ENCODE measurements at regions not wholly inside any gene's neighbourhood (a gene's known extent, or its start where the extent isn't known, plus 50 kb on each side); places are given as distances from the start of the nearest gene placed in this dataset.

DNA sequence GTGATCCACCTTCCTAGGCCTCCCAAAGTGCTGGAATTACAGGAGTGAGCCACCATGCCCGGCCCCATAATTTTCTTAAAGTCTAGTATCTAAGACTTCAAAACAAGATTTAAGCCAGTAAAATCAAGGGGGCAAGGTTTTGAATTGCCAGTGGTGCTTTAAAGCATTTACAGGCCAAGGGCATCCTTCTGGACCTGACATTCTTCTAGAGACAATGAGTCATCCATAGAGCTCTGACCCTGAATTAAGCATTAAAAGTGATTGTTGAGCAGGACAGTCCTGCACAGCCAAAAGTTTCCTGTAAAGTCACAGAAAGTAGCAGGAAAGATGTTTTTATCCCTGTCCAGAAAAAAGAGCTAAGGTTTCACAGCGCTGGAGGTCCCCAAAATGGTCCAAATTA lies 50.9 kb upstream of the ATP12A start:
- H3F3A ChIP-seq (ENCODE audit: insufficient read depth, low read length, poor library complexity, severe bottlenecking): no peaks in the 10 kb centered on the region
- no peak overlapping the region for H3K4me3 ChIP-seq (ENCODE audit: low read length)
- H3K36me3 ChIP-seq (ENCODE audit: insufficient read depth, low read length): no peaks in the 10 kb centered on the region
- no peak overlapping the region for H3K4me2 ChIP-seq (ENCODE audit: low read length)
- no peaks in the 10 kb centered on the region for H3K9me3 ChIP-seq (ENCODE audit: low read length)
- H2AFZ ChIP-seq (ENCODE audit: low read depth, low read length): no peak overlapping the region
- no peaks in the 10 kb centered on the region for H3K79me2 ChIP-seq (replicated peaks; ENCODE audit: insufficient read depth, low read length)
- no peak overlapping the region for H3K9ac ChIP-seq (ENCODE audit: low read length)
- H3K27ac ChIP-seq (ENCODE audit: low read length): no peak overlapping the region
- no peaks in the 10 kb centered on the region for H3K9me2 ChIP-seq (ENCODE audit: insufficient read depth, low read length)
- H4K20me1 ChIP-seq (ENCODE audit: insufficient read depth): no peaks in the 10 kb centered on the region
- no peaks in the 10 kb centered on the region for H3K27me3 ChIP-seq (ENCODE audit: insufficient read depth, low read depth, low read length)
- TF ChIP-seq TAF1 (IDR thresholded peaks at IDR 0.05; ENCODE audit: low read depth) (no peak), EZH2 (IDR thresholded peaks at IDR 0.05; ENCODE audit: borderline replicate concordance, insufficient read depth, low read length, poor library complexity, severe bottlenecking) (no peak), EP300 (conservative IDR thresholded peaks at IDR 0.05; ENCODE audit: poor library complexity, severe bottlenecking) (no peak), RAD21 (conservative IDR thresholded peaks at IDR 0.05) (no peak), SMC3 (conservative IDR thresholded peaks at IDR 0.05; ENCODE audit: poor library complexity) (no peak), MXI1 (conservative IDR thresholded peaks at IDR 0.05; ENCODE audit: poor library complexity, severe bottlenecking) (no peak)
- TF ChIP-seq, protein P1, sequence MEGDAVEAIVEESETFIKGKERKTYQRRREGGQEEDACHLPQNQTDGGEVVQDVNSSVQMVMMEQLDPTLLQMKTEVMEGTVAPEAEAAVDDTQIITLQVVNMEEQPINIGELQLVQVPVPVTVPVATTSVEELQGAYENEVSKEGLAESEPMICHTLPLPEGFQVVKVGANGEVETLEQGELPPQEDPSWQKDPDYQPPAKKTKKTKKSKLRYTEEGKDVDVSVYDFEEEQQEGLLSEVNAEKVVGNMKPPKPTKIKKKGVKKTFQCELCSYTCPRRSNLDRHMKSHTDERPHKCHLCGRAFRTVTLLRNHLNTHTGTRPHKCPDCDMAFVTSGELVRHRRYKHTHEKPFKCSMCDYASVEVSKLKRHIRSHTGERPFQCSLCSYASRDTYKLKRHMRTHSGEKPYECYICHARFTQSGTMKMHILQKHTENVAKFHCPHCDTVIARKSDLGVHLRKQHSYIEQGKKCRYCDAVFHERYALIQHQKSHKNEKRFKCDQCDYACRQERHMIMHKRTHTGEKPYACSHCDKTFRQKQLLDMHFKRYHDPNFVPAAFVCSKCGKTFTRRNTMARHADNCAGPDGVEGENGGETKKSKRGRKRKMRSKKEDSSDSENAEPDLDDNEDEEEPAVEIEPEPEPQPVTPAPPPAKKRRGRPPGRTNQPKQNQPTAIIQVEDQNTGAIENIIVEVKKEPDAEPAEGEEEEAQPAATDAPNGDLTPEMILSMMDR (IDR thresholded peaks at IDR 0.05; ENCODE audit: poor library complexity, severe bottlenecking): no peak

DNA sequence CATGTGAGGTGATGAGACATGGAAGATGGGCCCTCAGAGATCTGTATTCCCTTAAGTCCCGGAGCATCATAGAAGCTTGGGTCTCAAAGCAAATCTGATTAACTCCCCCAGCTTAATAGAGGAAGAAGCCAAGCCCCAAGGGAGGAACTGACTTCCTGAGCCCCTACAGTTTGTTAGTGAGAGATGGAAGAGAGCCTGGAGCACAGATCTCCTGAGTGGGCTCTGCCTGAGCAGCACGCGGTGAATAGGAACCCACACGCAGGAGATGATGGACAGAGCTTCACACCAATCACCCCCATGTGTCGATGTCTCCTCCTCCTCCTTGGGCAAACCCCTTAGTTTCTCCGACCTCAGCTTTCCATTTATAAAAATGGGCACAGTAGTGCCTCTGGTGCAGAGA lies 50.1 kb upstream of the ATP12A start:
- Histone ChIP-seq H3K27ac (ENCODE audit: low read length) (no peak overlapping the region), H3K9ac (ENCODE audit: low read length) (no peak overlapping the region), H3K9me2 (ENCODE audit: insufficient read depth, low read length) (no peaks in the 10 kb centered on the region), H3K4me2 (ENCODE audit: low read length) (no peak overlapping the region), H3K79me2 (replicated peaks; ENCODE audit: insufficient read depth, low read length) (no peaks in the 10 kb centered on the region), H3K27me3 (ENCODE audit: insufficient read depth, low read depth, low read length) (no peaks in the 10 kb centered on the region), H2AFZ (ENCODE audit: low read depth, low read length) (no peak overlapping the region), H3F3A (ENCODE audit: insufficient read depth, low read length, poor library complexity, severe bottlenecking) (no peaks in the 10 kb centered on the region), H3K4me3 (ENCODE audit: low read length) (no peak overlapping the region), H3K9me3 (ENCODE audit: low read length) (no peaks in the 10 kb centered on the region), H3K36me3 (ENCODE audit: insufficient read depth, low read length) (no peaks in the 10 kb centered on the region), H4K20me1 (ENCODE audit: insufficient read depth) (no peaks in the 10 kb centered on the region)
- TF ChIP-seq SMC3 (conservative IDR thresholded peaks at IDR 0.05; ENCODE audit: poor library complexity): no peak
- TF ChIP-seq EP300 (conservative IDR thresholded peaks at IDR 0.05; ENCODE audit: poor library complexity, severe bottlenecking): no peak
- no peak for TF ChIP-seq TAF1 (IDR thresholded peaks at IDR 0.05; ENCODE audit: low read depth)
- TF ChIP-seq RAD21 (conservative IDR thresholded peaks at IDR 0.05): no peak
- TF ChIP-seq MXI1 (conservative IDR thresholded peaks at IDR 0.05; ENCODE audit: poor library complexity, severe bottlenecking): no peak
- TF ChIP-seq EZH2 (IDR thresholded peaks at IDR 0.05; ENCODE audit: borderline replicate concordance, insufficient read depth, low read length, poor library complexity, severe bottlenecking): no peak
- TF ChIP-seq, protein P2, sequence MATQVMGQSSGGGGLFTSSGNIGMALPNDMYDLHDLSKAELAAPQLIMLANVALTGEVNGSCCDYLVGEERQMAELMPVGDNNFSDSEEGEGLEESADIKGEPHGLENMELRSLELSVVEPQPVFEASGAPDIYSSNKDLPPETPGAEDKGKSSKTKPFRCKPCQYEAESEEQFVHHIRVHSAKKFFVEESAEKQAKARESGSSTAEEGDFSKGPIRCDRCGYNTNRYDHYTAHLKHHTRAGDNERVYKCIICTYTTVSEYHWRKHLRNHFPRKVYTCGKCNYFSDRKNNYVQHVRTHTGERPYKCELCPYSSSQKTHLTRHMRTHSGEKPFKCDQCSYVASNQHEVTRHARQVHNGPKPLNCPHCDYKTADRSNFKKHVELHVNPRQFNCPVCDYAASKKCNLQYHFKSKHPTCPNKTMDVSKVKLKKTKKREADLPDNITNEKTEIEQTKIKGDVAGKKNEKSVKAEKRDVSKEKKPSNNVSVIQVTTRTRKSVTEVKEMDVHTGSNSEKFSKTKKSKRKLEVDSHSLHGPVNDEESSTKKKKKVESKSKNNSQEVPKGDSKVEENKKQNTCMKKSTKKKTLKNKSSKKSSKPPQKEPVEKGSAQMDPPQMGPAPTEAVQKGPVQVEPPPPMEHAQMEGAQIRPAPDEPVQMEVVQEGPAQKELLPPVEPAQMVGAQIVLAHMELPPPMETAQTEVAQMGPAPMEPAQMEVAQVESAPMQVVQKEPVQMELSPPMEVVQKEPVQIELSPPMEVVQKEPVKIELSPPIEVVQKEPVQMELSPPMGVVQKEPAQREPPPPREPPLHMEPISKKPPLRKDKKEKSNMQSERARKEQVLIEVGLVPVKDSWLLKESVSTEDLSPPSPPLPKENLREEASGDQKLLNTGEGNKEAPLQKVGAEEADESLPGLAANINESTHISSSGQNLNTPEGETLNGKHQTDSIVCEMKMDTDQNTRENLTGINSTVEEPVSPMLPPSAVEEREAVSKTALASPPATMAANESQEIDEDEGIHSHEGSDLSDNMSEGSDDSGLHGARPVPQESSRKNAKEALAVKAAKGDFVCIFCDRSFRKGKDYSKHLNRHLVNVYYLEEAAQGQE (IDR thresholded peaks at IDR 0.05; ENCODE audit: borderline replicate concordance): no peak
- TF ChIP-seq, protein P1 (IDR thresholded peaks at IDR 0.05; ENCODE audit: poor library complexity, severe bottlenecking): no peak
- TF ChIP-seq POLR2AphosphoS5 (IDR thresholded peaks at IDR 0.05): no peak
